IPS-18a (cell line): ENCODE measurements at regions not wholly inside any gene's neighbourhood (a gene's known extent, or its start where the extent isn't known, plus 50 kb on each side); places are given as distances from the start of the nearest gene placed in this dataset.
"Not testable (repeated sequence)": the region's sequence is repeated elsewhere in the genome, so short reads cannot be mapped to it uniquely, and the experiment has no call there.

Source experiments
- H3K27ac ChIP-seq: one replicate; pipeline ENCODE4 v1.5.1; 2013; ENCODE audit warnings: low read length
- H3K27me3 ChIP-seq: one replicate; pipeline ENCODE4 v1.6.1; 2013; ENCODE audit warnings: mild to moderate bottlenecking, low read length; ENCODE audit not compliant: control insufficient read depth, insufficient read depth
- H3K36me3 ChIP-seq: one replicate; pipeline ENCODE4 v1.6.1; 2013; ENCODE audit warnings: low read depth, low read length; ENCODE audit not compliant: control insufficient read depth
- H3K4me1 ChIP-seq: one replicate; pipeline ENCODE4 v1.6.1; 2013; ENCODE audit warnings: low read depth, low read length; ENCODE audit not compliant: control insufficient read depth
- H3K4me3 ChIP-seq: one replicate; pipeline ENCODE4 v1.5.1; 2013; ENCODE audit warnings: low read length
- H3K9ac ChIP-seq: one replicate; pipeline ENCODE4 v1.6.1; 2013; ENCODE audit warnings: mild to moderate bottlenecking, low read length, moderate library complexity
- H3K9me3 ChIP-seq: one replicate; pipeline ENCODE4 v1.6.1; 2013; ENCODE audit warnings: low read depth, low read length; ENCODE audit not compliant: control insufficient read depth

DNA sequence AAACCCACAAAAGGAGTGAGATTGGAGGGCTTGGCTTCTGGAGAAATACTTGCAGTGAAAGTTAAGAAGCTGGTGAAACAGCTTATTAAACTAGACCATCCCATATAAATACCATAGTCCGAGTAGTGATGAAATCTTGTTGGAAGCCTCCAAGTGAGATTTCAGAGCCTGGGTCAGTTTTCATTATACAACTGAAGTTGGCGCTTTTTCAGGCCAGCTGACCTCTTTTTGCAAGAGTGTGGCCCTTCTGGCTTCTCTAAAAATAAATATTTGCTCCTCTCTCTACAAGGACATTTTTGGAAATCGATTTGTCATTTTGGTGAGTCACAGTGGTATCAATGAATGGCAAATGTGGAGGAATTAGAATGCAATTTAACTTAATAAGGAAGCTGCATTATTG, 51.2 kb upstream of the THRB start:
- no peak overlapping the region for H3K4me3 ChIP-seq
- no peaks in the 10 kb centered on the region for H3K27me3 ChIP-seq
- H3K9ac ChIP-seq, result no peak overlapping the region
- no peak overlapping the region for H3K27ac ChIP-seq
- no peaks in the 10 kb centered on the region for H3K36me3 ChIP-seq
- H3K4me1 ChIP-seq, result no peaks in the 10 kb centered on the region
- H3K9me3 ChIP-seq, result no peaks in the 10 kb centered on the region

GRCh38 chr3:24548278-24548677, 53.6 kb upstream of the THRB start:
- no peak overlapping the region for H3K9ac ChIP-seq
- H3K4me3 ChIP-seq, result no peak overlapping the region
- no peak overlapping the region for H3K27ac ChIP-seq
- H3K27me3 ChIP-seq, result no peaks in the 10 kb centered on the region
- H3K4me1 ChIP-seq, result no peaks in the 10 kb centered on the region
- H3K9me3 ChIP-seq, result no peaks in the 10 kb centered on the region
- no peaks in the 10 kb centered on the region for H3K36me3 ChIP-seq

- Histone ChIP-seq H3K36me3 (no peaks in the 10 kb centered on the region), H3K9me3 (no peaks in the 10 kb centered on the region), H3K27me3 (no peaks in the 10 kb centered on the region), H3K4me3 (no peak overlapping the region), H3K4me1 (no peaks in the 10 kb centered on the region), H3K9ac (no peak overlapping the region), H3K27ac (no peak overlapping the region)
Observed at GRCh38 chr3:24550588-24550987, 55.9 kb upstream of the THRB start.

DNA sequence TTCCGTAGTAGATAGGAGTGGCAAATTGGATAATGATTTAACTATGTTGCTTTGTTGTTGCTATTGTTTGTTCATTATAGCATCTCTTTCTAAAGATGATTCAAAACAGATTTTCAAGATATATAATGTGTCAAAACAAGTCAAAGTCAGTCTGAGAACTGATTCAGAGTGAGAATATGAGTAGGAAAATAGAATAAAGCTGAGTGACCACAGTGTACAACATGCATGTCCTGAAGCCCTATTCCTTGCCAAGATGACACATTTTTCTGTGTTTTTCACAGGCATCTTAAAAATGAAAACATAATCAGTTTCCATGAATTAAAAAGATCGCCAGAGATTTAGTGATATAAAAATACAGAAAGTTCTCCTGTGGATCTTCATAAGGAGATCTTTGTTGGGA, 57.0 kb upstream of the THRB start:
- no peaks in the 10 kb centered on the region for H3K9me3 ChIP-seq
- H3K4me3 ChIP-seq, result no peak overlapping the region
- H3K27ac ChIP-seq, result no peak overlapping the region

GRCh38 chr3:24562895-24563294, 68.2 kb upstream of the THRB start:
- H3K4me3 ChIP-seq, result no peak overlapping the region
- H3K27ac ChIP-seq, result no peak overlapping the region
- H3K36me3 ChIP-seq, result no peaks in the 10 kb centered on the region
- H3K9ac ChIP-seq, result no peak overlapping the region
- no peaks in the 10 kb centered on the region for H3K9me3 ChIP-seq
- H3K27me3 ChIP-seq, result no peaks in the 10 kb centered on the region
- peaks cover 5% of the 10 kb centered on the region for H3K4me1 ChIP-seq

More for the DNA sequence above, 57.0 kb upstream of the THRB start:
- no peaks in the 10 kb centered on the region for H3K36me3 ChIP-seq
- H3K4me1 ChIP-seq, result no peaks in the 10 kb centered on the region
- no peak overlapping the region for H3K9ac ChIP-seq
- no peaks in the 10 kb centered on the region for H3K27me3 ChIP-seq

GRCh38 chr3:24565053-24565452, 70.4 kb upstream of the THRB start:
- Histone ChIP-seq H3K27ac (no peak overlapping the region), H3K36me3 (no peaks in the 10 kb centered on the region), H3K4me3 (no peak overlapping the region), H3K27me3 (no peaks in the 10 kb centered on the region), H3K9ac (no peak overlapping the region), H3K4me1 (peaks cover 2% of the 10 kb centered on the region), H3K9me3 (no peaks in the 10 kb centered on the region)

GRCh38 chr3:24565656-24566055, 71.0 kb upstream of the THRB start:
- Histone ChIP-seq H3K4me1 (no peaks in the 10 kb centered on the region), H3K9ac (no peak overlapping the region), H3K9me3 (no peaks in the 10 kb centered on the region), H3K27me3 (no peaks in the 10 kb centered on the region), H3K4me3 (no peak overlapping the region), H3K27ac (no peak overlapping the region), H3K36me3 (no peaks in the 10 kb centered on the region)

GRCh38 chr3:24566927-24567326, 72.3 kb upstream of the THRB start:
- Histone ChIP-seq H3K4me3 (no peak overlapping the region), H3K27me3 (no peaks in the 10 kb centered on the region), H3K4me1 (no peaks in the 10 kb centered on the region), H3K9ac (no peak overlapping the region), H3K27ac (no peak overlapping the region), H3K9me3 (no peaks in the 10 kb centered on the region), H3K36me3 (no peaks in the 10 kb centered on the region)

DNA sequence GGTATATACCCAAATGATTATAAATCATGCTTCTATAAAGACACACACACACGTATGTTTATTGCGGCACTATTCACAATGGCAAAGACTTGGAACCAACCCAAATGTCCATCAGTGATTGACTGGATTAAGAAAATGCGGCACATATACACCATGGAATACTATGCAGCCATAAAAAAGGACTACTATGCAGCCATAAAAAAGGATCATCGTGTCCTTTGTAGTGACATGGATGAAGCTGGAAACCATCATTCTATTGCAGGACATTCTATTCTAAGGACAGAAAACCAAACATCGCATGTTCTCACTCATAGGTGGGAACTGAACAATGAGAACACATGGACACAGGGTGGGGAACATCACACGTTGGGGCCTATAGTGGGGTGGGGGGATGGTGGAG, 77.8 kb upstream of the THRB start:
- H3K27ac ChIP-seq, H3K9me3 ChIP-seq, H3K9ac ChIP-seq, H3K4me3 ChIP-seq, H3K36me3 ChIP-seq, H3K4me1 ChIP-seq, H3K27me3 ChIP-seq: not testable (repeated sequence)

- Histone ChIP-seq H3K27me3 (no peaks in the 10 kb centered on the region), H3K4me1 (peaks cover 1% of the 10 kb centered on the region), H3K27ac (no peak overlapping the region), H3K4me3 (no peak overlapping the region), H3K36me3 (no peaks in the 10 kb centered on the region), H3K9ac (no peak overlapping the region), H3K9me3 (no peaks in the 10 kb centered on the region)
Observed at GRCh38 chr3:24573576-24573975, 78.9 kb upstream of the THRB start.

DNA sequence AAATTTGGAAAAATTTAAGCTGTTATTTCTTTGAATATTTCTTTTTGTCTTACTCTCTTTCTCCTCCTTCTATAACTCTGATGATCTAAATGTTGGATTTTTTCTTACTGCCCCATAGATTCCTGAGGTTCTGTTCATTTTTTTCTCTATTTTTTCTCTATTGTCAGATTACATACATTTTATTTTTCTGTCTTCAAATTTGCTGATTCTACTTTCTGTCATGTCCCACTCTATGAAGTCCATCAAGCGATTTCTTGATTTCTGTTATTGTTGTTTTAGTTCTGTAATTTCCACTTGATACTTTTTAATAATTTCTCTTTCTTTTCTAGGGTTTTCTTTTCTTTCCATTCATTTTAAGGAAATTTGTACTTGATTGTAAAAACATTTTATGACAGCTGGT, 83.7 kb upstream of the THRB start:
- H3K27me3 ChIP-seq, result no peaks in the 10 kb centered on the region
- H3K9ac ChIP-seq, result no peak overlapping the region
- peaks cover 10% of the 10 kb centered on the region for H3K4me1 ChIP-seq
- no peaks in the 10 kb centered on the region for H3K36me3 ChIP-seq
- no peak overlapping the region for H3K27ac ChIP-seq
- H3K4me3 ChIP-seq, result no peak overlapping the region
- no peaks in the 10 kb centered on the region for H3K9me3 ChIP-seq

- H3K27ac ChIP-seq, result no peak overlapping the region
- H3K9ac ChIP-seq, result no peak overlapping the region
Observed at GRCh38 chr3:24578951-24579421, 84.3 kb upstream of the THRB start.

More at GRCh38 chr3:24578951-24579421, 84.3 kb upstream of the THRB start:
- Histone ChIP-seq H3K4me1 (peaks cover 10% of the 10 kb centered on the region), H3K27me3 (no peaks in the 10 kb centered on the region), H3K9me3 (no peaks in the 10 kb centered on the region), H3K4me3 (no peak overlapping the region), H3K36me3 (no peaks in the 10 kb centered on the region)
